ENCODE measurements at regions not wholly inside any gene's neighbourhood (a gene's known extent, or its start where the extent isn't known, plus 50 kb on each side); places are given as distances from the start of the nearest gene placed in this dataset.

GRCh38 chr21:27206368-27206982 is 239.6 kb upstream of the ADAMTS5 start:
- dilution Hi-C loops (cut with MboI; ENCODE audit: extremely low pct_ligation_motif_present, low sequenced_read_pairs): no loop called here
- TF ChIP-seq EZH2 (IDR thresholded peaks at IDR 0.05; ENCODE audit: low read length) (no peak), CTCF (optimal IDR thresholded peaks at IDR 0.05 in 1 of 3, IDR thresholded peaks at IDR 0.05 in 1 of 3, conservative IDR thresholded peaks at IDR 0.05 in 1 of 3; ENCODE audit: extremely low read depth in 1 of 3, insufficient read depth in 2 of 3, low read length in 3 of 3) (no peak)
- Histone ChIP-seq H3K27ac (ENCODE audit: control insufficient read depth, insufficient read depth, low read length) (no peak overlapping the region), H3K9me3 (ENCODE audit: control insufficient read depth, low read depth, low read length) (no peaks in the 10 kb centered on the region), H3K9me1 (ENCODE audit: control insufficient read depth, extremely low read depth, insufficient read depth, low read length) (no peaks in the 10 kb centered on the region), H3K4me1 (ENCODE audit: control insufficient read depth, extremely low read depth, insufficient read depth, low read length) (no peaks in the 10 kb centered on the region), H3K27me3 (ENCODE audit: control insufficient read depth, extremely low read depth, insufficient read depth, low read length) (no peaks in the 10 kb centered on the region), H3K4me2 (ENCODE audit: control insufficient read depth, extremely low read depth, insufficient read depth, low read depth, low read length) (no peak overlapping the region), H3K4me3 (ENCODE audit: control insufficient read depth in 2 of 3, extremely low read depth in 1 of 3, insufficient read depth in 2 of 3, low read depth in 1 of 3, low read length in 3 of 3) (no peak overlapping the region), H3K79me2 (ENCODE audit: control insufficient read depth, insufficient read depth, low read length) (no peaks in the 10 kb centered on the region), H2AFZ (ENCODE audit: control insufficient read depth, low read length) (no peak overlapping the region), H3K36me3 (ENCODE audit: control insufficient read depth in 2 of 2, extremely low read depth in 1 of 2, insufficient read depth in 2 of 2, low read length in 2 of 2) (no peaks in the 10 kb centered on the region), H4K20me1 (ENCODE audit: control insufficient read depth, extremely low read depth, insufficient read depth, low read length) (no peaks in the 10 kb centered on the region), H3K9ac (ENCODE audit: control insufficient read depth, extremely low read depth, insufficient read depth, low read length) (no peak overlapping the region)
- DNase-seq (ENCODE audit: low read depth, low spot score): no peak
- no peak for FAIRE-seq

GRCh38 chr21:27202301-27202700 is 235.4 kb upstream of the ADAMTS5 start:
- no peak overlapping the region for H3K4me3 ChIP-seq (ENCODE audit: control insufficient read depth in 2 of 3, extremely low read depth in 1 of 3, insufficient read depth in 2 of 3, low read depth in 1 of 3, low read length in 3 of 3)
- no peak overlapping the region for H2AFZ ChIP-seq (ENCODE audit: control insufficient read depth, low read length)
- no peak overlapping the region for H3K27ac ChIP-seq (ENCODE audit: control insufficient read depth, insufficient read depth, low read length)
- no peaks in the 10 kb centered on the region for H3K9me1 ChIP-seq (ENCODE audit: control insufficient read depth, extremely low read depth, insufficient read depth, low read length)
- no peaks in the 10 kb centered on the region for H3K36me3 ChIP-seq (ENCODE audit: control insufficient read depth in 2 of 2, extremely low read depth in 1 of 2, insufficient read depth in 2 of 2, low read length in 2 of 2)
- dilution Hi-C loops (cut with MboI; ENCODE audit: extremely low pct_ligation_motif_present, low sequenced_read_pairs): no loop called here
- no peak overlapping the region for H3K4me2 ChIP-seq (ENCODE audit: control insufficient read depth, extremely low read depth, insufficient read depth, low read depth, low read length)
- DNase-seq (ENCODE audit: low read depth, low spot score): no peak
- no peaks in the 10 kb centered on the region for H3K79me2 ChIP-seq (ENCODE audit: control insufficient read depth, insufficient read depth, low read length)
- H3K9ac ChIP-seq (ENCODE audit: control insufficient read depth, extremely low read depth, insufficient read depth, low read length): no peak overlapping the region
- H3K9me3 ChIP-seq (ENCODE audit: control insufficient read depth, low read depth, low read length): no peaks in the 10 kb centered on the region
- no peaks in the 10 kb centered on the region for H3K27me3 ChIP-seq (ENCODE audit: control insufficient read depth, extremely low read depth, insufficient read depth, low read length)
- H4K20me1 ChIP-seq (ENCODE audit: control insufficient read depth, extremely low read depth, insufficient read depth, low read length): no peaks in the 10 kb centered on the region
- H3K4me1 ChIP-seq (ENCODE audit: control insufficient read depth, extremely low read depth, insufficient read depth, low read length): no peaks in the 10 kb centered on the region
- TF ChIP-seq CTCF (optimal IDR thresholded peaks at IDR 0.05 in 1 of 3, IDR thresholded peaks at IDR 0.05 in 1 of 3, conservative IDR thresholded peaks at IDR 0.05 in 1 of 3; ENCODE audit: extremely low read depth in 1 of 3, insufficient read depth in 2 of 3, low read length in 3 of 3): no peak
- TF ChIP-seq EZH2 (IDR thresholded peaks at IDR 0.05; ENCODE audit: low read length): no peak
- no peak for FAIRE-seq
